Stomach (tissue), 8 donors: ENCODE measurements at regions not wholly inside any gene's neighbourhood (a gene's known extent, or its start where the extent isn't known, plus 50 kb on each side); places are given as distances from the start of the nearest gene placed in this dataset.
A peak's percentile ranks its signal among the peaks of the same experiment; 100 is the strongest.
"Not testable (repeated sequence)": the region's sequence is repeated elsewhere in the genome, so short reads cannot be mapped to it uniquely, and the experiment has no call there.

Experiments
- DNase-seq, 2 donors: peaks; one replicate each; pipeline versions ENCODE4 v3.0.0 to v3.0.0-alpha.2; 2013 to 2019
- H3K27ac ChIP-seq, 5 donors: fragments of 200-600 bp in 4 of 5; sonication (generic) in 4 of 5; one replicate each; pipeline ENCODE4 v1.5.1; 2013 to 2019; ENCODE audit warnings: mild to moderate bottlenecking in 1 of 5, moderate library complexity in 1 of 5
- H3K27me3 ChIP-seq, 3 donors: fragments of 200-600 bp; sonication (generic); one replicate each; pipeline ENCODE4 v1.5.1; 2017 to 2019; ENCODE audit warnings: mixed run types in 1 of 3
- H3K36me3 ChIP-seq, 4 donors: fragments of 200-600 bp; sonication (generic); 1 replicate in 3 of 4; 2 replicates in 1 of 4; pipeline ENCODE4 v1.5.1; 2016 to 2019
- H3K4me1 ChIP-seq, 4 donors: fragments of 200-600 bp; sonication (generic); one replicate each; pipeline ENCODE4 v1.5.1; 2016 to 2019
- H3K4me3 ChIP-seq, 4 donors: fragments of 200-600 bp; sonication (generic) in 3 of 4; one replicate each; pipeline ENCODE4 v1.5.1; 2016 to 2019; ENCODE audit warnings: mild to moderate bottlenecking in 1 of 4
- H3K9me3 ChIP-seq, 4 donors: fragments of 200-600 bp; sonication (generic); one replicate each; pipeline ENCODE4 v1.5.1; 2016 to 2019
- CTCF ChIP-seq, 7 experiments: fragments of 450-650 bp in 4 of 7; fragments of 200-600 bp in 3 of 7; sonication (generic) in 3 of 7; IDR thresholded peaks; one replicate each; pipeline ENCODE4 v1.5.1; 2016 to 2019; ENCODE audit warnings: antibody characterized with exemption in 7 of 7, control low read depth in 2 of 7, mild to moderate bottlenecking in 1 of 7
- EP300 ChIP-seq: sonication (generic); formaldehyde crosslinking; IDR thresholded peaks from one replicate; pipeline ENCODE4 v1.6.1; 2017; ENCODE audit warnings: antibody characterized with exemption
- POLR2A ChIP-seq, 4 donors: fragments of 450-650 bp; IDR thresholded peaks; one replicate each; pipeline ENCODE4 v1.6.1; 2016; ENCODE audit warnings: antibody characterized with exemption in 4 of 4, control low read depth in 2 of 4, mild to moderate bottlenecking in 1 of 4, moderate library complexity in 1 of 4
- POLR2AphosphoS5 ChIP-seq, 3 donors: sonication (generic); formaldehyde crosslinking; IDR thresholded peaks; one replicate each; pipeline ENCODE4 v1.6.1; 2016; ENCODE audit warnings: antibody characterized with exemption in 3 of 3
- WGBS, 5 donors: extraction: QIAGEN DNeasy Blood & Tissue Kit in 3 of 5; methylation state at CpG; one replicate each; pipeline versions ENCODE4 v1.1.5 to v1.1.7; 2013 to 2018; 5-methylcytosine and 5-hydroxymethylcytosine counted together
- intact Hi-C: fragments of 100-400 bp; cut with DNase I; formaldehyde crosslinking; loops from one replicate; pipeline ENCODE4 v1.15.1; 2023; ENCODE audit warnings: low total_unique reads
- donor health status: healthy with polysubstance abuse.
- donor health status: Bipolar disorder and iron deficiency.
- donor health status: healthy.

GRCh38 chr1:234893359-234893724 lies 235.3 kb downstream of the TOMM20 start:
- peaks cover 5 to 30% (median 11%) of the 10 kb centered on the region in 4 donors for H3K4me1 ChIP-seq
- H3K4me3 ChIP-seq, result no peak overlapping the region
- H3K27me3 ChIP-seq, result no peaks in the 10 kb centered on the region
- 89 to 97% (median 91%) methylated on average over 6 of the region's 6 CpGs for WGBS, 5 donors
- intact Hi-C loops, result no loop called here
- TF ChIP-seq POLR2AphosphoS5 (IDR thresholded peaks at IDR 0.05) (no peak), POLR2A (IDR thresholded peaks at IDR 0.05) (no peak), CTCF (IDR thresholded peaks at IDR 0.05) (no peak), EP300 (no peak)
- no peak for DNase-seq
- peak overlapping the region; percentile 60 to 68 (median 63) for H3K27ac ChIP-seq
- H3K36me3 ChIP-seq, result no peaks in the 10 kb centered on the region
- no peaks in the 10 kb centered on the region for H3K9me3 ChIP-seq

DNA sequence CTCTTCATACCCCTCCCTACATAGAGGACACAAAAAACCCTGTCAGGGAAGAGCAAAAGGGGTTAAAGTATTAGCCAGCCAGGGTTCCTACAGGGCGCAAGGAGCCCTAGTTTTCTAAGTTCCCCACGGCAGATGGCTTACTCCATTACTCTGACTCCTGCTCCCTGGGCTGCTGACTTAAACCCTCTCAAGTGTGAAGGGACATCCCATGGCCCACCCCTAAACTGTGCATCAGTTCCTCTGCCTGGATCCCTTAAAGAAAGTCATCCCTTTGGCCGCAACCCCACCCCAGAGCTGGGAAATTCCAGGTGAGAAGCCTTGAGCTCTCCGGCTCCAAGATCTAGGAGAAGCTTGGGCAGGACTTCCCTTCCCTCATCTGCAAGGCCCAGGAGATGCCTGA lies 236.0 kb downstream of the TOMM20 start:
- peaks cover 5 to 24% (median 11%) of the 10 kb centered on the region in 4 donors for H3K4me1 ChIP-seq
- H3K4me3 ChIP-seq, result no peak overlapping the region
- H3K27me3 ChIP-seq, result no peaks in the 10 kb centered on the region
- TF ChIP-seq POLR2AphosphoS5 (IDR thresholded peaks at IDR 0.05), result no peak
- TF ChIP-seq POLR2A (IDR thresholded peaks at IDR 0.05), result no peak
- no peak for TF ChIP-seq EP300
- no peak for TF ChIP-seq CTCF (IDR thresholded peaks at IDR 0.05)
- H3K9me3 ChIP-seq, result no peaks in the 10 kb centered on the region
- H3K27ac ChIP-seq, result no peak overlapping the region
- DNase-seq, result no peak
- no peaks in the 10 kb centered on the region for H3K36me3 ChIP-seq
- WGBS, 5 donors, result 74 to 89% (median 80%) methylated on average over 3 to 4 of the region's 4 CpGs
- intact Hi-C loops, result no loop called here

DNA sequence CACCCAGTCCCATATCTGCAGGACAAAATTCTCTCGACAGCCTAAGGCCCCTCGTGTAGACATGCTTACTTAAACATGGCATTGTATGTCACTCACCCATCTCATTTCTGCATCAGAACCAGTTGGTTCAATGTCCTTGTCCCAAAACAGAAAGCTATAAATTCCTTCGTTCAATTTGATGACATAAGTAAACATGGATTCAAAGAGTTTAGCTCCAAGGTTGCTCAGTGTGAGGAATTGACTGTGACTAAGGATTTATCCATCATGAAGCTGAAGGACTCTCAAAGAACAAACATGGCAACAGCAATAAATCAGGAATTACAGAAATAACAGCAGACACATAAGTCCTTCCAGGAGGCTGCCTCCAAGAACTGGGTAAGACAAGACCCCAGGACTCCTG lies 237.2 kb downstream of the TOMM20 start:
- WGBS, 5 donors, result 71 to 84% (median 81%) methylated on average over 3 of the region's 3 CpGs
- Histone ChIP-seq H3K27me3 (no peaks in the 10 kb centered on the region), H3K9me3 (no peaks in the 10 kb centered on the region), H3K4me1 (peaks cover 10 to 34% (median 17%) of the 10 kb centered on the region in 4 donors), H3K4me3 (no peak overlapping the region), H3K36me3 (no peaks in the 10 kb centered on the region), H3K27ac (no peak overlapping the region)
- no peak for DNase-seq
- intact Hi-C loops, result no loop called here
- TF ChIP-seq POLR2AphosphoS5 (IDR thresholded peaks at IDR 0.05), result no peak
- no peak for TF ChIP-seq EP300
- no peak for TF ChIP-seq POLR2A (IDR thresholded peaks at IDR 0.05)
- TF ChIP-seq CTCF (IDR thresholded peaks at IDR 0.05), result no peak

DNA sequence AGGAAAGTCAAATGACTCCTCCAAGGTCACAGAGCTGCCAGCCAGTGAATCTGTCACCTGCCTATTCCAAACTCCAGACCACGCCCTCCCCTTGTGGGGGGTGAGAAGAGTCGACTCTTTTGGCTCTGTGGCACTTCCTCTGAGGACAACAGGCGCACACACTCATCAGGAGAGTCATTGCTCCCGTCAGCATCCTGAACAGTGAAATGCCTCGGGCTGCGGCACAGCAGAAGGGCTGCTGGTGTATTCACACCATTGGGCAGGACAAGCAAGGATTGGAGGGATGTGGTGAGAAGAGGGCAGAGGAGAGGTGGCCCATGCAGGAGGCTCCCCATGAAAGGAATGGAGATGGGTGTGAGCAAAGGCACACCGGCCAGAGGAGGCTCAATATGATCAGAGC lies 239.0 kb downstream of the TOMM20 start:
- no peak for TF ChIP-seq EP300
- TF ChIP-seq POLR2A (IDR thresholded peaks at IDR 0.05), result no peak
- no peak for TF ChIP-seq CTCF (IDR thresholded peaks at IDR 0.05)
- no peak for TF ChIP-seq POLR2AphosphoS5 (IDR thresholded peaks at IDR 0.05)

DNA sequence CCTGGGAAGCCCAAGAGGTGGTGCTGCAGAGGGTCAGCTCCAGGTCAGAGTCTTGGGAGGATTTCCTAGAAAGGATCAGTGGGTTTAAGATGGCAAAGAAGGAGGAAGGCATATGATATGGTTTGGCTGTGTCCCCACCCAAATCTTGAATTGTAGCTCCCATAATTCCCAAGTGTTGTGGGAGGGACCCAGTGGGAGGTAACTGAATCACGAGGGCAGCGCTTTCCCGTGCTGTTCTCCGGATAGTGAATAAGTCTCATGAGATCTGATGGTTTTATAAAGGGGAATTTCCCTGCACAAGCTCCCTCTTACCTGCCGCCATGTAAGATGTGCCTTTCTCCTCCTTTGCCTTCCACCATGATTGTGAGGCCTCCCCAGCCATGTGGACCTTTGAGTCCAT lies 240.4 kb downstream of the TOMM20 start:
- intact Hi-C loops, H3K27me3 ChIP-seq, H3K4me3 ChIP-seq, DNase-seq, H3K27ac ChIP-seq, H3K9me3 ChIP-seq, H3K36me3 ChIP-seq: not testable (repeated sequence)
- H3K4me1 ChIP-seq, result peaks cover 15 to 40% (median 17%) of the 10 kb centered on the region in 4 donors
- WGBS, 5 donors, result 86 to 96% (median 89%) methylated on average over 5 of the region's 5 CpGs

More for the DNA sequence above, 239.0 kb downstream of the TOMM20 start:
- DNase-seq, result no peak
- H3K36me3 ChIP-seq, result no peaks in the 10 kb centered on the region
- H3K4me3 ChIP-seq, result no peak overlapping the region
- no peak overlapping the region for H3K27ac ChIP-seq
- H3K27me3 ChIP-seq, result no peaks in the 10 kb centered on the region
- WGBS, 5 donors, result 72 to 82% (median 78%) methylated on average over 7 of the region's 7 CpGs
- no peaks in the 10 kb centered on the region for H3K9me3 ChIP-seq
- H3K4me1 ChIP-seq, result peaks cover 18 to 50% (median 21%) of the 10 kb centered on the region in 4 donors
- intact Hi-C loops, result no loop called here
